H9 (cell line): ENCODE measurements at regions not wholly inside any gene's neighbourhood (a gene's known extent, or its start where the extent isn't known, plus 50 kb on each side); places are given as distances from the start of the nearest gene placed in this dataset.
A peak's percentile ranks its signal among the peaks of the same experiment; 100 is the strongest.

ENCODE experiments used
- DNase-seq: peaks from one replicate; pipeline ENCODE4 v3.0.0-alpha.2; 2017
- H2AFZ ChIP-seq: one replicate; pipeline ENCODE4 v1.6.1; 2013; ENCODE audit warnings: mild to moderate bottlenecking, low read length, control low read depth, moderate library complexity
- H2AK5ac ChIP-seq: 2 replicates; pipeline ENCODE4 v1.6.1; 2013; ENCODE audit warnings: low read length, control low read depth, mixed read lengths; ENCODE audit not compliant: insufficient read length
- H2BK120ac ChIP-seq: one replicate; pipeline ENCODE4 v1.6.1; 2013; ENCODE audit warnings: low read depth, mild to moderate bottlenecking, low read length, control low read depth, inconsistent platforms; ENCODE audit not compliant: poor library complexity, severe bottlenecking
- H2BK12ac ChIP-seq: 2 replicates; pipeline ENCODE4 v1.6.1; 2013; ENCODE audit warnings: low read length, control low read depth, mixed read lengths, low read depth; ENCODE audit not compliant: insufficient read length
- H2BK15ac ChIP-seq: 2 replicates; pipeline ENCODE4 v1.6.1; 2013; ENCODE audit warnings: low read depth, low read length, control low read depth
- H2BK20ac ChIP-seq: one replicate; pipeline ENCODE4 v1.6.1; 2013; ENCODE audit warnings: low read depth, mild to moderate bottlenecking, low read length, control low read depth, inconsistent platforms; ENCODE audit not compliant: poor library complexity, severe bottlenecking
- H2BK5ac ChIP-seq: 2 replicates; pipeline ENCODE4 v1.6.1; 2013; ENCODE audit warnings: low read length, control low read depth, mixed read lengths; ENCODE audit not compliant: insufficient read length
- H3K14ac ChIP-seq: 2 replicates; pipeline ENCODE4 v1.6.1; 2013; ENCODE audit warnings: low read length, control low read depth; ENCODE audit not compliant: insufficient read depth
- H3K18ac ChIP-seq: 2 replicates; pipeline ENCODE4 v1.6.1; 2013; ENCODE audit warnings: low read depth, mild to moderate bottlenecking, mixed read lengths, low read length, control low read depth; ENCODE audit not compliant: insufficient read length
- H3K23ac ChIP-seq: 2 replicates; pipeline ENCODE4 v1.6.1; 2013; ENCODE audit warnings: low read length, control low read depth, mixed read lengths, low read depth; ENCODE audit not compliant: insufficient read length
- H3K23me2 ChIP-seq: 2 replicates; pipeline ENCODE4 v1.6.1; 2013; ENCODE audit warnings: low read depth, mild to moderate bottlenecking, mixed read lengths, low read length, control low read depth; ENCODE audit not compliant: insufficient read length, poor library complexity, severe bottlenecking
- H3K27ac ChIP-seq: 2 replicates; pipeline ENCODE4 v1.5.1; 2013; ENCODE audit warnings: low read length, control low read depth, mixed read lengths, low read depth; ENCODE audit not compliant: insufficient read length
- H3K27me3 ChIP-seq: 2 replicates; pipeline ENCODE4 v1.6.1; 2013; ENCODE audit warnings: low read length, control low read depth, inconsistent platforms; ENCODE audit not compliant: insufficient read depth
- H3K4ac ChIP-seq: 2 replicates; pipeline ENCODE4 v1.6.1; 2013; ENCODE audit warnings: low read depth, mild to moderate bottlenecking, control low read depth, inconsistent platforms, low read length, moderate library complexity
- H3K4me1 ChIP-seq: 2 replicates; pipeline ENCODE4 v1.6.1; 2013; ENCODE audit warnings: low read length, control low read depth, inconsistent platforms; ENCODE audit not compliant: insufficient read depth
- H3K4me2 ChIP-seq: 2 replicates; pipeline ENCODE4 v1.6.1; 2013; ENCODE audit warnings: low read length, control low read depth, mixed read lengths; ENCODE audit not compliant: insufficient read length, insufficient read depth
- H3K56ac ChIP-seq: 2 replicates; pipeline ENCODE4 v1.6.1; 2013; ENCODE audit warnings: low read depth, mild to moderate bottlenecking, mixed read lengths, low read length, control low read depth; ENCODE audit not compliant: insufficient read length
- H3K79me1 ChIP-seq: 2 replicates; pipeline ENCODE4 v1.6.1; 2013; ENCODE audit warnings: low read depth, mild to moderate bottlenecking, moderate library complexity, low read length, control low read depth, inconsistent platforms; ENCODE audit not compliant: insufficient read depth, poor library complexity, severe bottlenecking
- H3K79me2 ChIP-seq: 2 replicates; pipeline ENCODE4 v1.6.1; 2013; ENCODE audit warnings: low read length, control low read depth, inconsistent platforms; ENCODE audit not compliant: insufficient read depth
- H3K9ac ChIP-seq: 2 replicates; pipeline ENCODE4 v1.6.1; 2013; ENCODE audit warnings: low read length, control low read depth, mixed read lengths; ENCODE audit not compliant: insufficient read length; ENCODE audit errors: extremely low read depth
- H3K9me3 ChIP-seq: one replicate; pipeline ENCODE4 v1.6.1; 2013; ENCODE audit warnings: low read depth, low read length, inconsistent platforms; ENCODE audit not compliant: control insufficient read depth
- H3T11ph ChIP-seq: one replicate; pipeline ENCODE4 v1.6.1; 2013; ENCODE audit warnings: mild to moderate bottlenecking, low read length, control low read depth, inconsistent platforms
- H4K20me1 ChIP-seq: one replicate; pipeline ENCODE4 v1.6.1; 2013; ENCODE audit not compliant: control insufficient read depth, insufficient read length, insufficient read depth
- H4K5ac ChIP-seq: 2 replicates; pipeline ENCODE4 v1.6.1; 2013; ENCODE audit warnings: low read depth, mild to moderate bottlenecking, mixed read lengths, low read length, control low read depth; ENCODE audit not compliant: insufficient read length
- H4K8ac ChIP-seq: replicated peaks from 2 replicates; pipeline ENCODE4 v1.6.1; 2013; ENCODE audit warnings: low read length, control low read depth, mixed read lengths, low read depth; ENCODE audit not compliant: insufficient read length
- H4K91ac ChIP-seq: 2 replicates; pipeline ENCODE4 v1.6.1; 2013; ENCODE audit warnings: low read depth, mild to moderate bottlenecking, moderate library complexity, mixed read lengths, low read length, control low read depth; ENCODE audit not compliant: insufficient read length
- H3K27ac Mint-ChIP-seq, 3 experiments: 2 replicates in 2 of 3; 3 replicates in 1 of 3; pipeline ENCODE4 v1.8.0; 2020 to 2021; ENCODE audit warnings: mixed read lengths in 3 of 3, mild to moderate bottlenecking in 1 of 3, moderate library complexity in 1 of 3
- H3K27me3 Mint-ChIP-seq: 2 replicates; pipeline ENCODE4 v1.8.0; 2021; ENCODE audit warnings: low read depth, mild to moderate bottlenecking, moderate library complexity, mixed read lengths
- H3K36me3 Mint-ChIP-seq, 3 experiments: 2 replicates in 2 of 3; 3 replicates in 1 of 3; pipeline ENCODE4 v1.8.0; 2020 to 2021; ENCODE audit warnings: low read depth in 3 of 3, mixed read lengths in 3 of 3; ENCODE audit not compliant: insufficient read depth in 1 of 3
- H3K4me1 Mint-ChIP-seq, 2 experiments: 2 replicates each; pipeline ENCODE4 v1.8.0; 2020; ENCODE audit warnings: mixed read lengths in 2 of 2
- H3K4me3 Mint-ChIP-seq, 2 experiments: 2 replicates in 1 of 2; 3 replicates in 1 of 2; pipeline ENCODE4 v1.8.0; 2020 to 2021; ENCODE audit warnings: mild to moderate bottlenecking in 2 of 2, mixed read lengths in 2 of 2, moderate library complexity in 1 of 2
- H3K9me3 Mint-ChIP-seq, 2 experiments: 2 replicates in 1 of 2; 3 replicates in 1 of 2; pipeline ENCODE4 v1.8.0; 2020; ENCODE audit warnings: mild to moderate bottlenecking in 2 of 2, mixed read lengths in 2 of 2, moderate library complexity in 1 of 2
- WGBS: extraction: QIAGEN DNeasy Blood & Tissue Kit; methylation state at CpG from one replicate; pipeline ENCODE4 v1.1.7; 2013; ENCODE audit warnings: missing lambda C conversion rate, low lambda C conversion rate, mixed read lengths; ENCODE audit not compliant: insufficient read length; ENCODE audit errors: extremely low coverage; 5-methylcytosine and 5-hydroxymethylcytosine counted together
- TF ChIP-seq, protein P1 (sequence below): fragments of 200-600 bp; sonication (generic); conservative IDR thresholded peaks from 3 replicates; pipeline ENCODE4 v1.8.0; 2021; ENCODE audit warnings: antibody characterized with exemption, mild to moderate bottlenecking

DNA sequence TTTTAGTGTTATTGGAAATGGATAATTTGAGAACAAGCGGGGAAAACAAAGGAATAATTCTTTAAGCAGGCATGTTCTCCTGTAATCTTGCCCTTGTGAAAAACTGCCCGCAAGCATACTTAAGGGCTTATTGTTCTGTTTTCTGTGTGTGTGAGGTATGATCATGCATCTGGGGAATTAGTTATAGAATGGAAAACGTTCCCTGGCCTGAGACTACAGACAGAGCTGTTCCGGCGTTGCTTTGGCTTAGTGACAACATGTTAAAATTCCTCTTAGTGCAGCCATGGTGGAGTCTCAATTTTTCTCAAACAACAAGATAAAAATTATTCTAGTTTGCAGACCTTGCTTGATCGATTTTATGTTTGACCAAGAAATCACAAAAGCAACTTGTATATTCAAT, 560.2 kb upstream of the SPRY2 start:
- no peak overlapping the region for H2BK120ac ChIP-seq
- no peak overlapping the region for H2BK12ac ChIP-seq
- H3K36me3 Mint-ChIP-seq = no peaks in the 10 kb centered on the region
- H3K9me3 ChIP-seq = no peaks in the 10 kb centered on the region
- no peak overlapping the region for H4K91ac ChIP-seq
- H2BK5ac ChIP-seq = no peak overlapping the region
- no peaks in the 10 kb centered on the region for H3K23me2 ChIP-seq
- no peaks in the 10 kb centered on the region for H3K79me2 ChIP-seq
- H3K4me2 ChIP-seq = no peak overlapping the region
- no peak overlapping the region for H2BK15ac ChIP-seq
- no peak overlapping the region for H3K27ac ChIP-seq
- no peaks in the 10 kb centered on the region for H3K79me1 ChIP-seq
- no peak overlapping the region for H3K4ac ChIP-seq
- H3K27me3 ChIP-seq = no peaks in the 10 kb centered on the region
- H4K8ac ChIP-seq = no peak overlapping the region
- no peaks in the 10 kb centered on the region for H3K4me1 Mint-ChIP-seq
- no peak overlapping the region for H4K5ac ChIP-seq
- H3K27me3 Mint-ChIP-seq = no peaks in the 10 kb centered on the region
- H3K9me3 Mint-ChIP-seq = no peaks in the 10 kb centered on the region; a peak in 1 of 5 replicates
- no peak overlapping the region for H3K4me3 Mint-ChIP-seq
- no peak overlapping the region for H3K56ac ChIP-seq
- DNase-seq = no peak
- H3K9ac ChIP-seq = no peak overlapping the region
- no peak overlapping the region for H2AK5ac ChIP-seq
- no peak overlapping the region for H3K23ac ChIP-seq
- H2AFZ ChIP-seq = no peak overlapping the region
- no CpG with 5 or more reads among the region's 6 CpGs for WGBS
- H2BK20ac ChIP-seq = no peak overlapping the region
- H3K14ac ChIP-seq = no peak overlapping the region
- no peak overlapping the region for H3K18ac ChIP-seq
- peak overlapping the region in 1 of 3 experiments; percentile 29; a peak in 1 of 7 replicates for H3K27ac Mint-ChIP-seq
- H3T11ph ChIP-seq = no peak overlapping the region
- H3K4me1 ChIP-seq = no peaks in the 10 kb centered on the region
- TF ChIP-seq, protein P1, sequence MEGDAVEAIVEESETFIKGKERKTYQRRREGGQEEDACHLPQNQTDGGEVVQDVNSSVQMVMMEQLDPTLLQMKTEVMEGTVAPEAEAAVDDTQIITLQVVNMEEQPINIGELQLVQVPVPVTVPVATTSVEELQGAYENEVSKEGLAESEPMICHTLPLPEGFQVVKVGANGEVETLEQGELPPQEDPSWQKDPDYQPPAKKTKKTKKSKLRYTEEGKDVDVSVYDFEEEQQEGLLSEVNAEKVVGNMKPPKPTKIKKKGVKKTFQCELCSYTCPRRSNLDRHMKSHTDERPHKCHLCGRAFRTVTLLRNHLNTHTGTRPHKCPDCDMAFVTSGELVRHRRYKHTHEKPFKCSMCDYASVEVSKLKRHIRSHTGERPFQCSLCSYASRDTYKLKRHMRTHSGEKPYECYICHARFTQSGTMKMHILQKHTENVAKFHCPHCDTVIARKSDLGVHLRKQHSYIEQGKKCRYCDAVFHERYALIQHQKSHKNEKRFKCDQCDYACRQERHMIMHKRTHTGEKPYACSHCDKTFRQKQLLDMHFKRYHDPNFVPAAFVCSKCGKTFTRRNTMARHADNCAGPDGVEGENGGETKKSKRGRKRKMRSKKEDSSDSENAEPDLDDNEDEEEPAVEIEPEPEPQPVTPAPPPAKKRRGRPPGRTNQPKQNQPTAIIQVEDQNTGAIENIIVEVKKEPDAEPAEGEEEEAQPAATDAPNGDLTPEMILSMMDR = no peak
- no peaks in the 10 kb centered on the region for H4K20me1 ChIP-seq
